PFSK-1 (cell line): ENCODE measurements at regions not wholly inside any gene's neighbourhood (a gene's known extent, or its start where the extent isn't known, plus 50 kb on each side); places are given as distances from the start of the nearest gene placed in this dataset.

ENCODE experiments used
- FOXP2 ChIP-seq: optimal IDR thresholded peaks from 2 replicates; pipeline ENCODE3; 2011; ENCODE audit warnings: borderline replicate concordance, control low read depth, inconsistent platforms; ENCODE audit not compliant: insufficient read depth; ENCODE audit errors: extremely low read length, extremely low read depth
- POLR2AphosphoS5 ChIP-seq: IDR thresholded peaks from 2 replicates; pipeline ENCODE4 v1.6.1; 2012; ENCODE audit warnings: low read depth, mild to moderate bottlenecking, control low read depth, low read length, moderate library complexity
- REST ChIP-seq, 2 experiments: IDR thresholded peaks; 2 replicates each; pipeline versions ENCODE4 v1.6.1 to v1.8.0; 2011 to 2012; ENCODE audit warnings: low read depth in 2 of 2, low read length in 2 of 2, control low read depth in 1 of 2, inconsistent platforms in 1 of 2, mild to moderate bottlenecking in 1 of 2, moderate library complexity in 1 of 2; ENCODE audit not compliant: insufficient read depth in 1 of 2
- SIN3A ChIP-seq: IDR thresholded peaks from 2 replicates; pipeline ENCODE4 v1.6.1; 2012; ENCODE audit warnings: mild to moderate bottlenecking, low read length, moderate library complexity, borderline replicate concordance; ENCODE audit not compliant: insufficient read depth
- TAF1 ChIP-seq: IDR thresholded peaks from 2 replicates; pipeline ENCODE4 v1.6.1; 2012; ENCODE audit warnings: low read length, control low read depth, borderline replicate concordance; ENCODE audit not compliant: insufficient read depth

DNA sequence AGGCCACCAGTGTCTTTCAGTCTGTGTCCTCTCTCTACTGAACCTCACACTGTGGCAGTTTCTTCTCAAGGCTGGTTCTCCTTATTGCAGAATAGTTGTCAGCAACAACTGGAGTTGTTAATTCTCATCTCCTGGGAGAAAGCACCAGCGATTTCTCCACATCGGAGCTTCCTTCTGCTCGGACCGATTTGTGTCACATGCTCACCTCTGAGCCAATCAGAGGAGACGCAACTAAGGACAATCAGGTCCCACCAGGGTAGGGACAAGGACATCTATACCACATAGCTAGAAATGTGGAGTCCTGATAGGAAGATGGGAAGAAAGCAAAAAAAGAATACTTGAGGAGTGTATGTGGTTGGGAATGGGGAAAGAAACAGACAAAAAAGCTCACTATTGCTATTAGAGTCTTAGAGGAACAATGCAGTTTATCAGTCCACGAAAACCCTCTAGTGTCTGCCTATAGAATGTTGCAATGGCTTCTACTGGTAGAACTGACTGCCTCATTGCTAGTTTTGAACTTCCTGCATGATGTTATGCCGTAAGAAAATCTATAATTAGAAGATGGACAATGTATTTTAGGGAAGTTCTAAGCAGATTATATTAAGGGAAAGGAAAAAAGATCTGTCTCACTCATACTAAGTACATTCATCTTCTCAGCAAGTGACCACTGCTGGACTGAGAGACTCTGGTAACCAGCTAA lies 169.7 kb downstream of the CDCA7 start:
- TF ChIP-seq TAF1 (no peak), SIN3A (no peak), REST (IDR thresholded peaks at IDR 0.05; ENCODE audit: insufficient read depth in 1 of 2, low read depth in 2 of 2, low read length in 2 of 2) (no peak), POLR2AphosphoS5 (no peak), FOXP2 (no peak)
